ENCODE measurements at regions not wholly inside any gene's neighbourhood (a gene's known extent, or its start where the extent isn't known, plus 50 kb on each side); places are given as distances from the start of the nearest gene placed in this dataset.

- TF ChIP-seq, protein P1, sequence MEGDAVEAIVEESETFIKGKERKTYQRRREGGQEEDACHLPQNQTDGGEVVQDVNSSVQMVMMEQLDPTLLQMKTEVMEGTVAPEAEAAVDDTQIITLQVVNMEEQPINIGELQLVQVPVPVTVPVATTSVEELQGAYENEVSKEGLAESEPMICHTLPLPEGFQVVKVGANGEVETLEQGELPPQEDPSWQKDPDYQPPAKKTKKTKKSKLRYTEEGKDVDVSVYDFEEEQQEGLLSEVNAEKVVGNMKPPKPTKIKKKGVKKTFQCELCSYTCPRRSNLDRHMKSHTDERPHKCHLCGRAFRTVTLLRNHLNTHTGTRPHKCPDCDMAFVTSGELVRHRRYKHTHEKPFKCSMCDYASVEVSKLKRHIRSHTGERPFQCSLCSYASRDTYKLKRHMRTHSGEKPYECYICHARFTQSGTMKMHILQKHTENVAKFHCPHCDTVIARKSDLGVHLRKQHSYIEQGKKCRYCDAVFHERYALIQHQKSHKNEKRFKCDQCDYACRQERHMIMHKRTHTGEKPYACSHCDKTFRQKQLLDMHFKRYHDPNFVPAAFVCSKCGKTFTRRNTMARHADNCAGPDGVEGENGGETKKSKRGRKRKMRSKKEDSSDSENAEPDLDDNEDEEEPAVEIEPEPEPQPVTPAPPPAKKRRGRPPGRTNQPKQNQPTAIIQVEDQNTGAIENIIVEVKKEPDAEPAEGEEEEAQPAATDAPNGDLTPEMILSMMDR (IDR thresholded peaks at IDR 0.05): no peak
- TF ChIP-seq POLR2AphosphoS5 (IDR thresholded peaks at IDR 0.05): no peak
Measured at GRCh38 chr13:64073203-64073602, 2657.6 kb upstream of the PCDH20 start.

Data from gastroesophageal sphincter (tissue), 3 donors.